Smooth muscle cell of the brain vasculature (primary cell): ENCODE measurements at regions not wholly inside any gene's neighbourhood (a gene's known extent, or its start where the extent isn't known, plus 50 kb on each side); places are given as distances from the start of the nearest gene placed in this dataset.
"Not testable (repeated sequence)": the region's sequence is repeated elsewhere in the genome, so short reads cannot be mapped to it uniquely, and the experiment has no call there.

Experiments
- DNase-seq: peaks from one replicate; pipeline ENCODE4 v3.0.0-alpha.2; 2012; ENCODE audit warnings: low read depth, low spot score

DNA sequence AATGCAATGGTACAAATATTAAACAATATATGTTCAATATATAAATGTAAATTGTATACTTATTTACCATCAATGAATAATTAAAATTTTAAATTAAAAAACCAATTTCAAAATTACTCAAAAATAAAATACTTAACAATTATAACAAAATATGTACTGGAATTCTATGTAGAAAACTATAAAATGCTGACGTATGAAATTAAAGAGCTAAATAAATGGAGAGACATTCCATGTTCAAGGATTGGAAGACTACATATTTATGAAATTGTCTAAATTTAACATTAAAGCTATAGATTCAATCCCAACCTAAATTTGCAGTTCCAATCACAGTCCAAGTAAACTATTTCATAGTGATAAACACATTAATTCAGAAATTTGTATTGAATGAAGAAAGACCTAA is 1522.4 kb downstream of the SI start:
- no peak for DNase-seq

- DNase-seq = no peak
Measured at GRCh38 chr3:163552659-163552966, 1525.7 kb downstream of the SI start.

DNA sequence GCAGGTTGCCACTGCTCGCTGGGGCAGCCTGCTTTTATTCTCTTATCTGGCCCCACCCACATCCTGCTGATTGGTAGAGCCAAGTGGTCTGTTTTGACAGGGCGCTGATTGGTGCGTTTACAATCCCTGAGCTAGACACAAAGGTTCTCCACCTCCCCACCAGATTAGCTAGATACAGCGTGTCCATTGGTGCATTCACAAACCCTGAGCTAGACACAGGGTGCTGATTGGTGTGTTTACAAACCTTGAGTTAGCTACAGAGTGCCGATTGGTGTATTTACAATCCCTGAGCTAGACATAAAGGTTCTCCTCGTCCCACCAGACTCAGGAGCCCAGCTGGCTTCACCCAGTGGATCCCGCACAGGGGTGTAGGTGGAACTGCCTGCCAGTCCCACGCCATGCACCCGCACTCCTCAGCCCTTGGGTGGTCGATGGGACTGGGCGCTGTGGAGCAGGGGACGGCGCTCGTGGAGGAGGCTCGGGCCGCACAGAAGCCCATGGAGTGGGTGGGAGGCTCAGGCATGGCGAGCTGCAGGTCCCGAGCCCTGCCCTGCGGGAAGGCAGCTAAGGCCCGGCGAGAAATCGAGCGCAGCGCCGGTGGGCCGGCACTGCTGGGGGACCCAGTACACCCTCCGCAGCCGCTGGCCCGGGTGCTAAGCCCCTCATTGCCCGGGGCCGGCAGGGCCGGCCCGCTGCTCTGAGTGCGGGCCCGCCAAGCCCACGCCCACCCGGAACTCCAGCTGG is 1526.2 kb downstream of the SI start:
- not testable (repeated sequence) for DNase-seq

GRCh38 chr3:163548015-163548414 is 1530.3 kb downstream of the SI start:
- DNase-seq = no peak

GRCh38 chr3:163547014-163547685 is 1531.1 kb downstream of the SI start:
- DNase-seq = no peak

DNA sequence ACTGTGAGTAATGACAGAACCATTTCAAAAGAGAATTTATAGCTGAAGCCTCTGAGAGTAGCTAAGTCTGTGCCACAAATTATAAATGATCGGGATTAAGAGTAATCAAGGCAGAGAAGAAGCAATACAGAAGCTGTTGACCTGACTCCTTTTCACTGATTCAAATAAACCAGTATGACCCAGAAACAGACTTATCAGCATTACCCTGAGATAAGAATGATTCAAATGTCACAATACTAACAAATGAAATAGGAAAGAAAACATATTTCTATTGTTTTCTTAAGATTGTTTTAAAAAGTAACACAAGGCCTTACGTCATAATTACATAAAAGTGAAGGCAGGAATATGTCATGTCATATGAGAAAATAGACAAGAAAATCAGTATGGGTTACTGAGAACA is 1534.6 kb downstream of the SI start:
- no peak for DNase-seq

DNA sequence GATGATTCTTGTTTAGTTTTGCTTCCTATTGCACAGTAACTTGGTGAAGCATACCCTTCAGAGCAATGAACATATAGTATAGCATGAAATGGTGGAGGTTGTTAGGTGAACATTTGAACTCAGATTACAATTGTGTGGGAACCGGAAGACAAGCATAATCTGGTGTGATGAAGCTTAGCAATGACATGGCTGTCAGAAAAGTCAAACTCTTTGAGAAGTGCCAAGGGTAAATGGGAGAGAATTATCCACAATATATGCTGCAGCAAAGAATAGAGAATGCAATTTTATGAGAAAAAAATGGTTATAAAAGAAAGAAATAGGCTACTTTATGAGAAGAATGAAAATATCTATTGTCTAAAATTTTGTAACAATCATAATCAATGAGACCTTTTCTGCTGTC is 1536.7 kb downstream of the SI start:
- no peak for DNase-seq

GRCh38 chr3:163538387-163538786 is 1539.9 kb downstream of the SI start:
- no peak for DNase-seq

DNA sequence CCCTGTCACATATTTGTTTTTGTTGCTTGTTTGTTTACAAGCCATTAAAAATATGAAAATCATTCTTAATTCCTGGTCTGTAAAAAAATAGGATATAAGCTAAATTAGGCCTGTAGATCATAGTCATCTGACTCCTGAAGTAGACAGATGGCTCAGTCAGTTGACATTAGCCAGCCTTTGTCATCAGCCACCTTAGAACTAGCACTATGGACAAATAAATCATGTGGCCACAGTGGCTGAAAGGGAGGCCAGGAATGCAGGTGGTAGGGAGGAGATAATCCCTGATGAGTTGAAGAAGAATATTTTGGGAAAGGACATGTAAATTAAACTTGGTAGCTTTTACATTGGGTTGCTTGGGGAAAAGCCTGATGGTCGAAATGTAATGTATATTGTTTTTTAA is 1544.9 kb downstream of the SI start:
- DNase-seq = no peak

DNA sequence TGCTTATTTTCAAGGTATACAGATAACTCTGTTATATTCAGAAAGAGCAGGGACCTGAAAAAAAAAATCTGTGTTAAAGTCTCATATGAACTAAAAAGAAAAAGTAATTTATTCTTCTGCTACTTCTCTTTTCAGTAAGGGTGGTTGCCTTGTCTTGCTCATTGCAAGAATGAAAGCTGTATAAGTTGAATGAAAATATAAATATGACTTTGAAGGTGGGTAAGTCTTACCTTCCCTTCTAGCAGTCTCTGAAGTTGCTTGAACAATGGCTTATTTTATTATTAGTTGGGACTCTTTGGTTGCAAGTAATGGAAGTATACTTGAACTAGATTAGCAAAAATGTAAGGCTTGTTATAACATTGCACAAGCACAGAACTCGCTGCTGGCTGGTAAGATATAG is 1554.9 kb downstream of the SI start:
- DNase-seq = no peak

DNA sequence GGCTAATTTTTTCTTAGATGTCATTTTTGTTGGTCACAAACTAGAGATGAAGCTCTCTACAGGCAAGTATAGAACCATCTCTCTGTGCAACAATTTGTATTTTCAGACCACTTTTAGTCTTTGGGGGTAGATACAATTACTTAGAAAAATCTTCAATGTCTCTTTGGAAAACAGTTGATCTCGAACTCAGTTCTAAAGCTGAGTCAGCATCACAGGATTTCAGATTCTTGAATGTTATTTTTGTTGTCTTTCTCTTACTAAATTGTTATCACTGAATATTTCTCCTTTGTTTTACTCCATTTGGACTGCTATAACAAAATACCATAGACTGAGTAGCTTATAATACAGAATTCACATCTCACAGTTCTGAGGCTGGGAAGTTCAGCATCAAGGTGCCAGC is 1557.0 kb downstream of the SI start:
- no peak for DNase-seq

DNA sequence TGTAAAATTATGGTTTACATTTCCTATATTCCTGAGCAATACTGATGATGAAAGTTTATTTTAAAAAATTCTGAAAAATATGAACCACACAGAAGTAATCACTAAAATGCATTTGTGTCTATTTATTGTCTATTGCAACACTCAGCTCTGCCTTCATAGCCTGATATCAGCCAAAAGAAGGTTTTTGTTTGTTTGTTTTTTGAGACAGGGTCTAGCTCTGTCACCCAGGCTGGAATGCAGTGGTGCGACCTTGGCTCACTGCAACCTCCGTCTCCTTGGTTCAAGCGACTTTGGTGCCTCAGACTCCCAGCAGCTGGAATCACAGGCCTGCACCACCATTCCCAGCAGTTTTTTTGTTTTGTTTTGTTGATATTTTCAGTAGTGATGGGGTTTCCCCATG is 1560.2 kb downstream of the SI start:
- DNase-seq = no peak

- DNase-seq = no peak
Measured at GRCh38 chr3:163513149-163513657, 1565.1 kb downstream of the SI start.

- DNase-seq = no peak
Measured at GRCh38 chr3:163508206-163508605, 1570.1 kb downstream of the SI start.

- DNase-seq = no peak
Measured at GRCh38 chr3:163504974-163505373, 1573.3 kb downstream of the SI start.

GRCh38 chr3:163499736-163500219 is 1578.5 kb downstream of the SI start:
- not testable (repeated sequence) for DNase-seq

DNA sequence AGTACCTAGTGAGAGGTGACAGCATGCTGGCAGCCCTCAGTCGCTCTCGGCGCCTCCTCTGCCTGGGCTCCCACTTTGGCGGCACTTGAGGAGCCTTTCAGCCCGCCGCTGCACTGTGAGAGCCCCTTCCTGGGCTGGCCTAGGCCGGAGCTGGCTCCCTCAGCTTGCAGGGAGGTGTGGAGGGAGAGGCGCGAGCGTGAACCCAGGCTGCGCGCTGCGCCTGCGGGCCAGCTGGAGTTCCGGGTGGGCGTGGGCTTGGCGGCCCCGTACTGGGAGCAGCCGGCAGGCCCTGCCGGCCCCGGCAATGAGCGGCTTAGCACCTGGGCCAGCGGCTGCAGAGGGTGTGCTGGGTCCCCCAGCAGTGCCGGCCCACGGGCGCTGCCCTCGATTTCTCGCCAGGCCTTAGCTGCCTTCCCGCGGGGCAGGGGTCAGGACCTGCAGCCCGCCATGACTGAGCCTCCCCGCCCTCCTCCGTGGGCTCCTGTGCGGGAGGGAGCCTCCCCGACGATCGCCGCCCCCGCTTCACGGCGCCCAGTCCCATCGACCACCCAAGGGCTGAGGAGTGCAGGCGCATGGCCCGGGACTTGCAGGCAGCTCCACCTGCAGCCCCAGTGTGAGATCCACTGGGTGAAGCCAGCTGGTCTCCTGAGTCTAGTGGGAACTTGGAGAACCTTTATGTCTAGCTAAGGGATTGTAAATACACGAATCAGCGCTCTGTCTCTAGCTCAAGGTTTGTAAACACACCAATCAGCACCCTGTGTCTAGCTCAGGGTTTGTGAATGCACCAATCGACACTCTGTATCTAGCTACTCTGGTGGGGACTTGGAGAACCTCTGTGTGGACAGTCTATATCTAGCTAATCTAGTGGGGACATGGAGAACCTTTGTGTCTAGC is 1579.2 kb downstream of the SI start:
- not testable (repeated sequence) for DNase-seq

DNA sequence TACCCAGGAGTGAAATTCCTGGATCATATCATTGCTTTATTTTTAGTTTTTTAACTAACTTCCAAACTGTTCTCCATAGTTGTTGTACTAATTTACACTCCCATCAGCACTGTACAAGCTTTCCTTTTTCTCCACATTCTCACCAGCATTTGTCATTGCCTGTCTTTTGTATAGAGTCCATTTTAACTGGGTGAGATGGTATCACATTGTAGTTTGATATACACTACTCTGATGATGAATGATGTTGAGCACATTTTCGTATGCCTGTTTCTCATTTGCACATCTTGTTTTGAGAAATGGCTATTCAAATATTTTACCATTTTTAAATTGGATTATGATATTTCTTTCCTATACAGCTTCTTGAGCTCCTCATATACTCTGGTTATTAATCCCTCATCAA is 1586.6 kb downstream of the SI start:
- no peak for DNase-seq

- peak; percentile 4 for DNase-seq
Measured at GRCh38 chr3:163490119-163490518, 1588.2 kb downstream of the SI start.

GRCh38 chr3:163482695-163483094 is 1595.6 kb downstream of the SI start:
- DNase-seq = no peak

DNA sequence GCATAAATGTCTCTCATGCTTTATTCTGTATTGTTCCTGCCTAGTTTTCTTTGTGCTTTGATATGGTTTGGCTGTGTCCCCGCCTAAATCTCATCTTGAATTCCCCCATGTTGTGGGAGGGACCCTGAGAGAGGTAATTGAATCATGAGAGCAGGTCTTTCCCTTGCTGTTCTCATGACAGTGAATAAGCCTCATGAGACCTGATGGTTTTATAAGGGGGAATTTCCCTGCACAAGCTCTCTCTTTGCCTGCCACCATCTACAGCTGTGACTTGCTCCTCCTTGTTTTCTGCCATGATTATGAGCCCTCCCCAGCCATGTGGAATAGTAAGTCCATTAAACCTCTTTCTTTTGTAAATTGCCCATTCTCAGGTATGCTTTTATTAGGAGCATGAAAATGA is 1596.6 kb downstream of the SI start:
- DNase-seq = no peak

- peak; percentile 4 for DNase-seq
Measured at GRCh38 chr3:163476179-163476578, 1602.1 kb downstream of the SI start.
